Ishikawa (cell line): ENCODE measurements at regions not wholly inside any gene's neighbourhood (a gene's known extent, or its start where the extent isn't known, plus 50 kb on each side); places are given as distances from the start of the nearest gene placed in this dataset.

Source experiments
- CEBPB ChIP-seq: IDR thresholded peaks from 2 replicates; pipeline ENCODE4 v1.6.1; 2012
- CREB1 ChIP-seq: IDR thresholded peaks from 2 replicates; pipeline ENCODE4 v1.6.1; 2012; ENCODE audit warnings: low read depth
- EGR1 ChIP-seq: IDR thresholded peaks from 2 replicates; pipeline ENCODE4 v1.6.1; 2012
- EP300 ChIP-seq: IDR thresholded peaks from 2 replicates; pipeline ENCODE4 v1.6.1; 2012; ENCODE audit warnings: borderline replicate concordance
- FOXM1 ChIP-seq: IDR thresholded peaks from 2 replicates; pipeline ENCODE4 v1.6.1; 2012; ENCODE audit warnings: low read depth, borderline replicate concordance
- NFIC ChIP-seq: IDR thresholded peaks from 2 replicates; pipeline ENCODE4 v1.6.1; 2012
- RAD21 ChIP-seq: IDR thresholded peaks from 2 replicates; pipeline ENCODE4 v1.6.1; 2012; ENCODE audit warnings: low read depth
- TAF1 ChIP-seq: IDR thresholded peaks from 2 replicates; pipeline ENCODE4 v1.6.1; 2012; ENCODE audit warnings: low read depth, mild to moderate bottlenecking
- TCF12 ChIP-seq: IDR thresholded peaks from 2 replicates; pipeline ENCODE4 v1.6.1; 2012; ENCODE audit warnings: low read depth
- TEAD4 ChIP-seq: IDR thresholded peaks from 2 replicates; pipeline ENCODE4 v1.6.1; 2012
- YY1 ChIP-seq: IDR thresholded peaks from 2 replicates; pipeline ENCODE4 v1.6.1; 2012; ENCODE audit warnings: low read depth
- ZBTB7A ChIP-seq: IDR thresholded peaks from 2 replicates; pipeline ENCODE4 v1.6.1; 2012; ENCODE audit warnings: low read depth
- TF ChIP-seq, protein P1 (sequence below): IDR thresholded peaks from 2 replicates; pipeline ENCODE4 v1.6.1; 2012
- TF ChIP-seq, protein P2 (sequence below): IDR thresholded peaks from 2 replicates; pipeline ENCODE4 v1.6.1; 2012
- TF ChIP-seq, protein P3 (sequence below): IDR thresholded peaks from 2 replicates; pipeline ENCODE4 v1.6.1; 2012; ENCODE audit warnings: low read depth, mild to moderate bottlenecking

DNA sequence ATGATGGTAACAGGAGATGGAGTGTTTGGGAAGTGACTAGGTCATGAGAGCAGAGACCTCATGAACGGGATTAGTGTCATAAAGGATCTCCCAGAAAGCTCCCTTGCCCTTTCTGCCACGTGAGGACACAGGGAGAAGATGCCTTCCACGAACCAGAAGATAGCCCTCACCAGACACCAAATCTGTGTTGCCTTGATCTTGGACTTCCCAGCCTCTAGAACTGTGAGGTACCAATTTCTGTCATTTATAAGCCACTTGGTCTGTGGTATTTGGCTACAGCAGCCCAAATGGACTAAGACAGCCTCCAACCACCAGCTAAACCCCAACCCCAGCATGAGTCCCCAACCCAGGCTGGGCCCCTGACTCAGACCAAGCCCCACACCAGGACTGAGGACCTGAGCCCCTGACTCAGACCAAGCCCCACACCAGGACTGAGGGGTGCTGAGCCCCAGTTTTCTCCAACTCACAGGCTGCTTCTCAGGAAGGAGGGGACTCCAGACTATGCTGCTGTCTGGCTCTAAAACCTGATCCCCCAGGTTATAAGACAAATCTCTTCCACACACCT lies 54.1 kb downstream of the PTPRS start:
- TF ChIP-seq FOXM1, result no peak
- TF ChIP-seq ZBTB7A, result no peak
- TF ChIP-seq EP300, result no peak
- TF ChIP-seq CREB1, result no peak
- TF ChIP-seq, protein P1, sequence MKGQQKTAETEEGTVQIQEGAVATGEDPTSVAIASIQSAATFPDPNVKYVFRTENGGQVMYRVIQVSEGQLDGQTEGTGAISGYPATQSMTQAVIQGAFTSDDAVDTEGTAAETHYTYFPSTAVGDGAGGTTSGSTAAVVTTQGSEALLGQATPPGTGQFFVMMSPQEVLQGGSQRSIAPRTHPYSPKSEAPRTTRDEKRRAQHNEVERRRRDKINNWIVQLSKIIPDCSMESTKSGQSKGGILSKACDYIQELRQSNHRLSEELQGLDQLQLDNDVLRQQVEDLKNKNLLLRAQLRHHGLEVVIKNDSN, result no peak
- TF ChIP-seq, protein P2, sequence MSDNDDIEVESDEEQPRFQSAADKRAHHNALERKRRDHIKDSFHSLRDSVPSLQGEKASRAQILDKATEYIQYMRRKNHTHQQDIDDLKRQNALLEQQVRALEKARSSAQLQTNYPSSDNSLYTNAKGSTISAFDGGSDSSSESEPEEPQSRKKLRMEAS, result no peak
- TF ChIP-seq YY1, result no peak
- TF ChIP-seq, protein P3, sequence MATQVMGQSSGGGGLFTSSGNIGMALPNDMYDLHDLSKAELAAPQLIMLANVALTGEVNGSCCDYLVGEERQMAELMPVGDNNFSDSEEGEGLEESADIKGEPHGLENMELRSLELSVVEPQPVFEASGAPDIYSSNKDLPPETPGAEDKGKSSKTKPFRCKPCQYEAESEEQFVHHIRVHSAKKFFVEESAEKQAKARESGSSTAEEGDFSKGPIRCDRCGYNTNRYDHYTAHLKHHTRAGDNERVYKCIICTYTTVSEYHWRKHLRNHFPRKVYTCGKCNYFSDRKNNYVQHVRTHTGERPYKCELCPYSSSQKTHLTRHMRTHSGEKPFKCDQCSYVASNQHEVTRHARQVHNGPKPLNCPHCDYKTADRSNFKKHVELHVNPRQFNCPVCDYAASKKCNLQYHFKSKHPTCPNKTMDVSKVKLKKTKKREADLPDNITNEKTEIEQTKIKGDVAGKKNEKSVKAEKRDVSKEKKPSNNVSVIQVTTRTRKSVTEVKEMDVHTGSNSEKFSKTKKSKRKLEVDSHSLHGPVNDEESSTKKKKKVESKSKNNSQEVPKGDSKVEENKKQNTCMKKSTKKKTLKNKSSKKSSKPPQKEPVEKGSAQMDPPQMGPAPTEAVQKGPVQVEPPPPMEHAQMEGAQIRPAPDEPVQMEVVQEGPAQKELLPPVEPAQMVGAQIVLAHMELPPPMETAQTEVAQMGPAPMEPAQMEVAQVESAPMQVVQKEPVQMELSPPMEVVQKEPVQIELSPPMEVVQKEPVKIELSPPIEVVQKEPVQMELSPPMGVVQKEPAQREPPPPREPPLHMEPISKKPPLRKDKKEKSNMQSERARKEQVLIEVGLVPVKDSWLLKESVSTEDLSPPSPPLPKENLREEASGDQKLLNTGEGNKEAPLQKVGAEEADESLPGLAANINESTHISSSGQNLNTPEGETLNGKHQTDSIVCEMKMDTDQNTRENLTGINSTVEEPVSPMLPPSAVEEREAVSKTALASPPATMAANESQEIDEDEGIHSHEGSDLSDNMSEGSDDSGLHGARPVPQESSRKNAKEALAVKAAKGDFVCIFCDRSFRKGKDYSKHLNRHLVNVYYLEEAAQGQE, result no peak
- TF ChIP-seq TCF12, result no peak
- no peak for TF ChIP-seq TAF1
- TF ChIP-seq NFIC, result no peak
- no peak for TF ChIP-seq EGR1
- TF ChIP-seq RAD21, result no peak
- TF ChIP-seq TEAD4, result no peak
- TF ChIP-seq CEBPB, result no peak

DNA sequence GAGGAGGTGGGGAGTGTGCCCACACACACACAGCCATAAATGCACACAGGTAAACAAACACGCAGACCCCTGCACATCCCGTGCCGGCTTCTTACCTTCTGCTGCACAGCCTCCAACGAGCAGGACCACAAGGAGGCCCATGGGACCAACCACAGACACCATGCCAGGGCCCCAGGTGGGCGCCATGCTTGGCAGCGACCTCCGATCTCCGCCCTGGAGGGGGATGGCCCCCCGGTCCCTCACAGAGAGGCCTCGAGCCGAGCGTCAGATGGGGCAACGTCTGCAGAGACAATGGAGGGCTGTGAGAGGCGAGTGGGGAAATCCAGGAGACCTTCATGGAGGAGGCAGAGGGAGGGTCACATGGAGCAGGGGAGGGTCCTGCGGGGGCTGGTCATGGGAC lies 54.7 kb downstream of the PTPRS start:
- no peak for TF ChIP-seq EGR1
- TF ChIP-seq TEAD4, result no peak
- TF ChIP-seq TAF1, result no peak
- TF ChIP-seq, protein P3, result no peak
- TF ChIP-seq TCF12, result no peak
- TF ChIP-seq, protein P2, result no peak
- TF ChIP-seq, protein P1, result no peak
- no peak for TF ChIP-seq NFIC
- no peak for TF ChIP-seq YY1
- TF ChIP-seq CEBPB, result no peak
- TF ChIP-seq ZBTB7A, result no peak
- no peak for TF ChIP-seq FOXM1

DNA sequence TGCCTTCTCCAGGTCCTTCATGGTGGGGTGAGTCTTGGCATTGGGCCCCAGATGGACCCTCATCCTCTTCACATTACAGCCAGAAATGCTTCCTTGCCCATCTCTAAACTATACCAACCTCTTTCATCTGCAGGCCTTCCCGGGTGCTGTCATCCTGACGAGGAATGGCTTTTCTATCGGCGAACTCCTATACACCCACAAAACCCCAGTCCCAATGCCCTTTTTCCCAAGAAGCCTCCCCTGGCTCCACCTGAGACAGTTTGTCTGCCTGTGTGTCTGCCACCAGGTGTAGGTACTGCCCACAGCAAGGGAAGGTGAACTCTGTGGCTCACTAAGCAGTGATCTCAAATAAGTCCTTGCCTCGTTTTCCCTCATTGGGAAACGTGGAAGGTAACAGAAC lies 55.3 kb downstream of the PTPRS start:
- TF ChIP-seq, protein P1, result no peak
- TF ChIP-seq, protein P3, result no peak
- TF ChIP-seq FOXM1, result no peak
- no peak for TF ChIP-seq ZBTB7A
- no peak for TF ChIP-seq EP300
- TF ChIP-seq YY1, result no peak
- no peak for TF ChIP-seq CREB1
- TF ChIP-seq, protein P2, result no peak
- no peak for TF ChIP-seq EGR1
- TF ChIP-seq TEAD4, result no peak
- no peak for TF ChIP-seq TCF12
- TF ChIP-seq TAF1, result no peak
- TF ChIP-seq RAD21, result no peak
- no peak for TF ChIP-seq NFIC
- TF ChIP-seq CEBPB, result no peak

DNA sequence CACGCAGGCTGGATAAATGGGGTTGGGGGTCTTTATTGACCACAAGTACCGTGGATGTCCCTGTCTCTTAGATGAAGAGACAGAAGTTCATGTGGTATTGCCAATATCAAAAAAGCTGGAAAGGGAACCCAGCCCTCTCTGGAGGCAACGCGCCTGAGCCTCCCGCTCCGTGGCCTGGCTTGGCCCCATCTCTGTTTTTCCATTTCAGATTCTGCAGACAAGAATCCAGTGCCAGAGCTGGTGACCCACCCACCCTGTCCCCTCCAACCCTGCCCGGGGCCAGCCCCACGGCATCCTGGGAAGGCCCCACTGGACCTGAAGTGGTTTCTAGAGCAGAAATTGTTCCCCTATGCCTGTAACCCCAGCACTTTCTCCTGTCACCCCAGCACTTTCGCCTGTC lies 57.7 kb downstream of the PTPRS start:
- TF ChIP-seq FOXM1 (no peak), RAD21 (no peak), EGR1 (no peak), TEAD4 (no peak), TAF1 (no peak), ZBTB7A (no peak)
- TF ChIP-seq, protein P3, result no peak
- TF ChIP-seq, protein P2, result no peak
